ENCODE measurements at regions not wholly inside any gene's neighbourhood (a gene's known extent, or its start where the extent isn't known, plus 50 kb on each side); places are given as distances from the start of the nearest gene placed in this dataset.
"Not testable (repeated sequence)": the region's sequence is repeated elsewhere in the genome, so short reads cannot be mapped to it uniquely, and the experiment has no call there.

DNA sequence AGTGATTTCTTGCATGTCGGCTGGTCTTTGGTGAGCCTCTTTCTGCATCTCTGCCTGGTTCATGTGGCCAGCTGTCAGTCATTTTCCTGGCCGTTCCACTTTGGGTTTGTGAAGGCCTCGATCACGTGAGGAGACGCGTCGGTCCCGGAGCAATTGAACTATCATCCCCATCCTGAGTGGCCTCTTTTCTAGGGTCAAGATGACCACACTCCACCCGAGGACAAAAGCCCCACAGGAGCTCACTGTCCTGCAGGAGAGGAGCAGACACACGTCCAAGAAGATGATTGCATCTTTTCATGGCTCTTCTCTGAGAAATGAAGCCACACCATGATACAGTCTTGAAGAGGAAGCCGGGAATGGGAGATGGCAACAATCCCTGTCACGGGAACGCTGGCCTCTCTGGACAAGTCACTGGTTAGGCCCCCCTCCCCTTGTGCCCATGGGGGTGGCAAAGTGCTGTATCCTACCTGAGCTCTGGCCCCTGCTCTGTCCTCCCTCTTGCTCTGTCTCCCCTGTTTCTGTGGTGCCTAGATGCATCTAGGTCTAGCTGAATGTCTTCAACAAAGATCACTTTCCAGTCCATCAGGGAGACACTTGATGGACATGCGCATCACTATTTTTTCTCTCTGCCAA lies 291.4 kb upstream of the ZNF337 start:
- DNase-seq (ENCODE audit: low spot score) = not testable (repeated sequence)

DNA sequence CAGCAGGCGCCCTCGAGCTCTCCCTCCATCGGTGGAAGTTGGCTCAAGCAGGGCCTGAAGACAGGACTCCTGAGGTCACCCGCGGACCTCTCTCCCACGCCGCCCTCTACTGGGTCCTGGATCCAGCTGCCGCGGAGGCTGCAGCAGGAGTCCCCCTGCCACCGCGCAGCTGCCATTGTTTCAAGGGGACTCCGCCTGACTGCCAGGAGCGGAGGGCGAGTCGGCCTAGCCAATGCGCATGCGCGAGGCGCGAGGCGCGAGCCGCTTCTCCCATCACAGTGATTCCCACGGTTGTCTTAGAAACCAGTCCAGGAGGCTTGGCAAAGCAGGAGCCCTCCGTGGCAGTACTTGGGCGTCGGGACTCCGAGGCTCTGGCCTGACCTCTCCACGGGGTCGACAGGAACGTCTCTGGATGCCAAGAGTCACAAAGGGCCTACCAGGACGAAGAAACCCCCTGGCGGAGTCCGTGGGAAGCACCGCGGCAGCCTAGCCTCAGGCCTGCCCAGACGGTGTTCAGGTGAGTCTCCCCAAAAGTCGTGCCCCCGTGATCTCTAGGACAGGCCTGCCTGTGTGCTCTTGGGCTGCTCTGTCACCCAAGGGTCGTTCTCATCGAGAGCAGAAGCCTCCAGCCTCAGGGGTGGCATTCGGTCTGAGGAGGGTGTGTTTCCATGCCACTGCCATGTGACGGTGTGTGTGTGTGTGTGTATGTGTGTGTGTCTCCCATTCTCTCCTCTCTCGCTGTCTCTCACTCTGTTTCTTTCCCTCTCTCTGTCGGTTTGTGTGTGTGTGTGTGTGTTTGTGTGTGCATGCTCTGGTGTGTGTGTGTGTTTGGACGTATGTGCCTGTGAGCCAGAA lies 290.6 kb upstream of the ZNF337 start:
- no peak for DNase-seq (ENCODE audit: low spot score)

DNA sequence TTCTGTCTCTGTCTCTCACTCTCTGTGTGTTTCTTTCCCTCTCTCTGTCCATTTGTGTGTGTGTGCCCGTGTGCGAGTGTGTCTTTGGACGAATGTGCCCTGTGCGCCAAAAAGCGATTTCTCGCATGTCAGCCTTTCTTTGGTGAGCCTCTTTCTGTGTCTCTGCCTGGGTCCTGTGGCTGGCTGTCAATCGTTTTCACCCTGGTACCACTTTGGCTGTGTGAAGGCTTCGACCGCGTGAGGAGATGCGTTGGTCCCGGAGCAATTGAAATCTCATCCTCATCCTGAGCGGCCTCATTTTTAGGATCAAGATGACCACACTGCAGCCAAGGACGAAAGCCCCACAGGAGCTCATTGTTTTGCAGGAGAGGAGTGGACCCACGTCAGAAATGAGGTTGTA lies 288.9 kb upstream of the ZNF337 start:
- DNase-seq (ENCODE audit: low spot score) = no peak

GRCh38 chr20:25984933-25985332 lies 288.3 kb upstream of the ZNF337 start:
- DNase-seq (ENCODE audit: low spot score) = no peak

- DNase-seq (ENCODE audit: low spot score) = not testable (repeated sequence)
Measured at GRCh38 chr20:25982701-25983100, 286.0 kb upstream of the ZNF337 start.

GRCh38 chr20:25978450-25979190 lies 282.0 kb upstream of the ZNF337 start:
- DNase-seq (ENCODE audit: low spot score) = not testable (repeated sequence)

- DNase-seq (ENCODE audit: low spot score) = not testable (repeated sequence)
Measured at GRCh38 chr20:25975816-25976215, 279.2 kb upstream of the ZNF337 start.

DNA sequence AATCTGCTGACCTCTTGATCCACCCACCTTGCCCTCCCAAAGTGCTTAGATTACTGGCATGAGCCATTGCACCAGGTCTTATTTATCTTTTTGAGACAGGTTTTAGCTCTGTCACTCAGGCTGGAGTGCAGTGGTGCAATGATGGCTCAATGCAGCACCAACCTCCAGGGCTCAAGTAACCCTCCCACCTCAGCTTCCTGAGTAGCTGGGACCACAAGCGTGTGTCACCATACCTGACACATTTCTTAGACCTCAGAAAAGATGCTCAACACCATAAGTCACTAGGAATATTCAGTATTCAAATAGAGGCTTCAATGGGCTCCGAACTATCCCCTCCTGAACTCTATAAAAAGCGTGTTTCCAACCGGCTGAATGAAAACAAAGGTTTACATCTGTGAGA lies 268.6 kb upstream of the ZNF337 start:
- DNase-seq (ENCODE audit: low spot score) = not testable (repeated sequence)

- not testable (repeated sequence) for DNase-seq (ENCODE audit: low spot score)
Measured at GRCh38 chr20:25953876-25954275, 257.2 kb upstream of the ZNF337 start.

DNA sequence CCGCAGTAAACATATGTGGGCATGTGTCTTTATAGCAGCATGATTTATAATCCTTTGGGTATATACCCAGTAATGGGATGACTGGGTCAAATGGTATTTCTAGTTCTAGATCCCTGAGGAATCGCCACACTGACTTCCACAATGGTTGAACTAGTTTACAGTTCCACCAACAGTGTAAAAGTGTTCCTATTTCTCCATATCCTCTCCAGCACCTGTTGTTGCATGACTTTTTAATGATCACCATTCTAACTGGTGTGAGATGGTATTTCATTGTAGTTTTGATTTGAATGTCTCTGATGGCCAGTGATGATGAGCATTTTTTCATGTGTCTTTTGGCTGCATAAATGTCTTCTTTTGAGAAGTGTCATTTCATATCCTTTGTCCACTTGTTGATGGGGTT lies 238.6 kb upstream of the ZNF337 start:
- not testable (repeated sequence) for DNase-seq (ENCODE audit: low spot score)

DNA sequence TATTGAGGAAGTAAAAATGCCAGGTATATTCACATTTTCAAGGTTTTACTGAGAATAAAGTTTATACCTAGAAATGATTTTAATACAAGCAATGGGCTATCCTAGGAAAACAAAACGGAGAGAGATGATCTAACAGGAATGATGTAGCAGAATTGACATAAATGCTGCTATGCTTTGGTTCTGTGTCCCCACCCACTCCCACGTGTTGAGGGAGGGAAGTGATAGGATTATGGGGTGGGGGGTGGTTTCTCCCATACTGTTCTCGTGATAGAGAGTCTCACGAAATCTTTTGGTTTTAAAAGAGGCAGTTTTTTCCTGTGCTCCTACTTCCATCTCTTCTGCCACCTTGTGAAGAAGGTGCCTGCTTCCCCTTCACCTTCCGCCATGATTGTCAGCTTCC lies 236.2 kb upstream of the ZNF337 start:
- DNase-seq (ENCODE audit: low spot score) = not testable (repeated sequence)

- not testable (repeated sequence) for DNase-seq (ENCODE audit: low spot score)
Measured at GRCh38 chr20:25932170-25932569, 235.5 kb upstream of the ZNF337 start.

GRCh38 chr20:25902321-25902720 lies 205.7 kb upstream of the ZNF337 start:
- not testable (repeated sequence) for DNase-seq (ENCODE audit: low spot score)

DNA sequence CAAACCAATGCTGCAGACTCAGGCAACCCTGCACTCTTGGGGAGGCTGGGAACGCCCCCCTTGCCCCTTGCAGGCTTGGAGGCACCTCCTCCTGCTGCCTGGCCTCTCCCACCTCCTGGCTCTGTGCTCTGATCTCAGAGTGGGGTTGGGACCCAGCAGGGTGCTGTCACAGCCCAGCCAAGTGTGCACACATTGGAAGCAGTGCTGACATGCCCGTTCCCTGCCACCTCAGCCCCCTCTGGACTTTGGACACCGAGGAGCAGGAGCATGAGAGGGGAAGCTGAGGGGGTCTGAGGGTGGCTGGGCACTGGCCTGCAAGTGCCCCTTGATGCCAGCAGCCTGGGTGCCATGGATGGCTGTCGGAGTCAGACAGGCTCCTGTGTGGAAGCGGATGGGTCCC lies 202.0 kb upstream of the ZNF337 start:
- not testable (repeated sequence) for DNase-seq (ENCODE audit: low spot score)

DNA sequence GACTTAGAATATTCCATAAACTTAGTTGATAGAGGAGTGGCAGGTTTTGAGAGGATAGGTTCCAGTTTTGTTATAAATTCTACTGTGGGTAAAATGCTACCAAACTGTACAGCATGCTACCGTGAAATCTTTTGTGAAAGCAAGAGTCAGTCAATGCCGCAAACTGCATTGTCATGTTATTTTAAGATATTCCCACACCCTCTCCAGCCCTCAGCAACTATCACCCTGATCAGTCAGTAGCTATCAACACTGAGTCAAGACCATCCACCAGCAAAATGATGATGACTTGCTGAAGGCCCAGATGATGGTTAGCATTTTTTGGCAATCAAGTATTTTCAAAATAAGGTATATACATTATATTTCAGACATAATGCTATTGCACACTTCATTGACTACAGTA lies 182.4 kb upstream of the ZNF337 start:
- DNase-seq (ENCODE audit: low spot score) = not testable (repeated sequence)

DNA sequence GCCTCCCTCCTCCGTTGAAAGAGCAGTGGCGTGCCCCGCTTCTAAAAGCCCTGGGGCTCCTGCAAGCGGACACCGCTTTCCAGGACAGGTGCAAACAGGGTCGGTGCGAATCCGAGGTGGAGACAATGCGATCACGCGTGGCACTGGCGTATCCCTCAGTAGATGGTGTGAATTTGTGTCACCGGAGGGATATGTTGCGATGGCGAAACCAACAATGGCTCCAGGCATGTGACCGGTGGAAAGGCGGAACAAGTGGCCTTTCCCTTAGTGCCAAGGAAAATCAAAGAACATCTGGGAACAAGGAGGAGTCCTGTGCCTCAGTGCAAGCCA lies 172.0 kb upstream of the ZNF337 start:
- DNase-seq (ENCODE audit: low spot score) = not testable (repeated sequence)

DNA sequence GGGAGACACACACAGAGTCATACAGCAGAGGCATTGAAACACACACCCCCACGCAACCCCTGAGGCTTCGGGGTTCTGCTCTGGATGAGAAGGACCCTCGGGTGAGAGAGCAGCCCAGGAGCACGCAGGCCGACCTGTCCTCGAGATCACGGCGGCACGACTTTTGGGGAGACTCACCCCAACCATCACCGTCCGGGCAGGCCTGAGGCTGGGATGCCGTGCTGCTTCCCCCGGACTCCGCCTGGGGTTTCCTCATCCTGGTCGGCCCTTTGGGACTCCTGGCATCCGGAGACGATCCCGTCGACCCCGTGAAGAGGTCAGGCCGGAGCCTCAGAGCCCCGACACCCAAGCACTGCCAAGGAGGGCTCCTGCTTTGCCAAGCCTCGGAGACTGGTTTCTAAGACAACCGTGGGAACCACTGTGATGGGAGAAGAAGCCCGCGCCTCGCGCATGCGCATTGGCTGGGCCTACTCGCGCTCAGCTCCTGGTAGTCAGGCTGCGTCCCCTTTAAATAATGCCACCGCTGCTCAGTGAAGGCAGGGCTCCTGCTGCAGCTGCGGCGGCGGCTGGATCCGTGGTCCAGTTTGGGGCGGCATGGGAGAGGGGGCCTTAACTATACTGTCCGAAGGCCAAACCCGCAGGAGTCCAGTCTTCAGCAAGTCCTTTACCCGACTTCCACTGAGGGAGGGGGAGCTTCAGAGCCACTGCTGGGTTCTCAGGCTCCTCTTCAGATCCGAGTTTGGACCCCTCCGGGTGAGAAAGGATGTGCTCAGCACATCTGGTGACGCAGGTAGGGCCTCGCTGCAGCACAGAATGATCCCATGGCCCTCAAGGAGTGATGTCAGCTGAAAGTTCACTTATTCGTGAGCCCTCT lies 171.4 kb upstream of the ZNF337 start:
- no peak for DNase-seq (ENCODE audit: low spot score)

DNA sequence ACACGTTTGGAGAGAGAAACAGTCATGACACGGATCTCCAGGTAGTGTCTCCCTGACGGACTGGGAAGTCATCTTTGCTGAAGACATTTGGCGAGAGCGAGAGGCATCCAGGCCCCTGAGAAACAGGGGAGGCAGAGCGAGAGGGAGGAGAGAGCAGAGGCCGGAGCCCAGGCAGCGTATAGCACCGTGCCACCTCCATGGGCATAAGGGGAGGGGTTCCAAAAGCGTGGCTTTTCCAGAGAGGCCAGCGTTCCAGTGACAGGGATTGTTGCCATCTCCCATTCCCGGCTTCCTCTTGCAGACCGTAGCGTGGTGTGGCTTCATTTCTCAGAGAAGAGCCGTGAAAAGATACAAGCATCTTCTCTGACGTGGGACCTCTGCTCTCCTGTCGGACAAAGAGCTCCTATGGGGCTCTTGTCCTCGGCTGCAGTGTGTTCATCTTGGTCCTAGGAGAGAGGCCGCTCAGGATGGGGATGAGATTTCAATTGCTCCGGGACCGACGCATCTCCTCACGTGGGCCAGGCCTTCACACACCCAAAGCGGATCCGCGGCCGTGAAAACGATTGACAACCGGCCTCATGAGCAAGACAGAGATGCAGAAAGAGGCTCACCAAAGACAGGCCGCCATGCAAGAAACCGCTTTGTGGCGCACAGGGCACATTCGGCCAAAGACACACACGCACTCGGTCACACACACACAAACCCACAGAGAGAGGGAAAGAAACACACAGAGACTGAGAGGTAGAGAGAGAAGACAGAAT lies 170.5 kb upstream of the ZNF337 start:
- DNase-seq (ENCODE audit: low spot score) = not testable (repeated sequence)

- no peak for DNase-seq (ENCODE audit: low spot score)
Measured at GRCh38 chr20:25865715-25866656, 169.3 kb upstream of the ZNF337 start.
